ENCODE measurements at regions not wholly inside any gene's neighbourhood (a gene's known extent, or its start where the extent isn't known, plus 50 kb on each side); places are given as distances from the start of the nearest gene placed in this dataset.

DNA sequence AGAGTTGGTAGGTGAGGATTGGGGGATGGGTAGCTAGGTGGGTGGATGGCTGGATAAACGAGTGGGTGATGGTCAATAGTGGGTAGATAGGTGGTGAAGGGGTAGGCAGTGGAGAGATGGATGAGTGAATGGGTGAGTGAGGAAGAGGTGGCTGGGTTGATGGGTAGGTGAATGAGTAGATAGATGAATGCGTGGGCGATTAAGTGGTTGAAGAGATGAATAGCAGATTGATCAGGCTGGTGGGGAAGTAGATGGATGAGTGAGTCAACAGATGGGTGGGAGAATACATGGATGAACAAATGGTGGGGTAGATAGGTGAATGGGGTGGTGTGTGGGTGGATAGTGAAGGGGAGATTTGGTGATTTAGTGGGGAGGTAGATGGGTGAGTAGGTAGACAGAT, 51.1 kb downstream of the SYNE3 start:
- TF ChIP-seq CTCF (IDR thresholded peaks at IDR 0.05; ENCODE audit: low read depth, low read length) (no peak), EZH2phosphoT487 (IDR thresholded peaks at IDR 0.05; ENCODE audit: low read depth) (no peak)
